OCI-M1 (cell line): ENCODE measurements at regions not wholly inside any gene's neighbourhood (a gene's known extent, or its start where the extent isn't known, plus 50 kb on each side); places are given as distances from the start of the nearest gene placed in this dataset.
A peak's percentile ranks its signal among the peaks of the same experiment; 100 is the strongest.
"Not testable (repeated sequence)": the region's sequence is repeated elsewhere in the genome, so short reads cannot be mapped to it uniquely, and the experiment has no call there.

Source experiments
- DNase-seq: peaks from one replicate; lab custom pipeline; 2025; lab: John Stamatoyannopoulos, UW

- DNase-seq, result no peak
Observed at GRCh38 chr9:79452265-79452664, 119.5 kb upstream of the TLE4 start.

- no peak for DNase-seq
Observed at GRCh38 chr9:79461712-79462111, 110.1 kb upstream of the TLE4 start.

- no peak for DNase-seq
Observed at GRCh38 chr9:79465156-79465555, 106.6 kb upstream of the TLE4 start.

GRCh38 chr9:79469164-79469563, 102.6 kb upstream of the TLE4 start:
- DNase-seq, result no peak

GRCh38 chr9:79470954-79471353, 100.8 kb upstream of the TLE4 start:
- DNase-seq, result no peak

GRCh38 chr9:79471580-79472543, 99.9 kb upstream of the TLE4 start:
- peak; percentile 36 for DNase-seq

GRCh38 chr9:79473704-79474103, 98.1 kb upstream of the TLE4 start:
- DNase-seq, result no peak

GRCh38 chr9:79477241-79477840, 94.4 kb upstream of the TLE4 start:
- DNase-seq, result no peak

- peak; percentile 70 for DNase-seq
Observed at GRCh38 chr9:79477955-79478771, 93.6 kb upstream of the TLE4 start.

GRCh38 chr9:79480639-79481038, 91.1 kb upstream of the TLE4 start:
- no peak for DNase-seq

GRCh38 chr9:79481846-79482477, 89.8 kb upstream of the TLE4 start:
- DNase-seq, result no peak

- no peak for DNase-seq
Observed at GRCh38 chr9:79485258-79485657, 86.5 kb upstream of the TLE4 start.

- peak; percentile 49 for DNase-seq
Observed at GRCh38 chr9:79489261-79490000, 82.3 kb upstream of the TLE4 start.

- no peak for DNase-seq
Observed at GRCh38 chr9:79490657-79491248, 81.0 kb upstream of the TLE4 start.

GRCh38 chr9:79492092-79493009, 79.4 kb upstream of the TLE4 start:
- DNase-seq, result no peak

- not testable (repeated sequence) for DNase-seq
Observed at GRCh38 chr9:79500196-79500864, 71.4 kb upstream of the TLE4 start.

- DNase-seq, result peak; percentile 59
Observed at GRCh38 chr9:79501546-79501945, 70.2 kb upstream of the TLE4 start.

- no peak for DNase-seq
Observed at GRCh38 chr9:79507801-79508200, 64.0 kb upstream of the TLE4 start.

GRCh38 chr9:79512251-79512650, 59.5 kb upstream of the TLE4 start:
- no peak for DNase-seq
